H1 (cell line): ENCODE measurements at regions not wholly inside any gene's neighbourhood (a gene's known extent, or its start where the extent isn't known, plus 50 kb on each side); places are given as distances from the start of the nearest gene placed in this dataset.

ENCODE experiments used
- CTCF ChIA-PET: fragments of 300-600 bp; sonication (Branson Sonifier 250); formaldehyde crosslinking; loops from one replicate; lab custom pipeline; 2021; ENCODE audit not compliant: partially characterized antibody; lab: Charles Lee
- POLR2A ChIA-PET: fragments of 300-600 bp; sonication (Branson Sonifier 250); formaldehyde crosslinking; loops from one replicate; lab custom pipeline; 2021; ENCODE audit warnings: inconsistent platforms; ENCODE audit not compliant: partially characterized antibody; lab: Charles Lee
- DNase-seq, 2 experiments: peaks; one replicate each; pipeline versions ENCODE4 v3.0.0 to v3.0.0-alpha.2; 2010 to 2022; ENCODE audit warnings: low spot score in 2 of 2, low read depth in 1 of 2, mixed read lengths in 1 of 2
- FAIRE-seq: peaks from 2 replicates; lab custom pipeline; 2011; peaks lifted over from hg19 to GRCh38; lab: Jason Lieb, UNC
- H2AFZ ChIP-seq: 2 replicates; pipeline ENCODE4 v1.8.1; 2012; ENCODE audit warnings: low read length, inconsistent platforms
- H2AK5ac ChIP-seq: 2 replicates; pipeline ENCODE4 v1.6.1; 2013; ENCODE audit warnings: low read depth, low read length
- H2BK120ac ChIP-seq: replicated peaks from 2 replicates; pipeline ENCODE3; 2013; ENCODE audit warnings: low read depth, low read length, inconsistent platforms
- H2BK12ac ChIP-seq: 2 replicates; pipeline ENCODE4 v1.6.1; 2013; ENCODE audit warnings: low read depth, low read length
- H2BK15ac ChIP-seq: 2 replicates; pipeline ENCODE4 v1.6.1; 2013; ENCODE audit warnings: low read length
- H2BK20ac ChIP-seq: 2 replicates; pipeline ENCODE4 v1.6.1; 2013; ENCODE audit warnings: low read length
- H2BK5ac ChIP-seq: 2 replicates; pipeline ENCODE4 v1.6.1; 2013; ENCODE audit warnings: low read depth, low read length
- H3K14ac ChIP-seq: 2 replicates; pipeline ENCODE4 v1.6.1; 2013; ENCODE audit warnings: inconsistent platforms; ENCODE audit not compliant: insufficient read length
- H3K18ac ChIP-seq: 2 replicates; pipeline ENCODE4 v1.6.1; 2013; ENCODE audit warnings: low read length; ENCODE audit errors: extremely low read depth
- H3K23ac ChIP-seq: 2 replicates; pipeline ENCODE4 v1.6.1; 2013; ENCODE audit warnings: inconsistent platforms; ENCODE audit not compliant: insufficient read length
- H3K23me2 ChIP-seq: 2 replicates; pipeline ENCODE4 v1.6.1; 2013; ENCODE audit warnings: low read depth, low read length
- H3K27ac ChIP-seq: 2 replicates; pipeline ENCODE4 v1.6.1; 2011; ENCODE audit warnings: low read depth, low read length, inconsistent platforms
- H3K27me3 ChIP-seq, 4 experiments: replicated peaks in 1 of 4; 1 replicate in 1 of 4; 2 replicates in 3 of 4; pipeline versions ENCODE4 v1.6.1 to v1.8.1; 2011 to 2013; ENCODE audit warnings: low read length in 3 of 4, mild to moderate bottlenecking in 3 of 4, inconsistent platforms in 2 of 4, mixed read lengths in 2 of 4, moderate library complexity in 1 of 4; ENCODE audit not compliant: control insufficient read depth in 3 of 4, insufficient read depth in 3 of 4; ENCODE audit errors: extremely low read depth in 1 of 4
- H3K36me3 ChIP-seq, 4 experiments: 2 replicates each; pipeline versions ENCODE4 v1.6.1 to v1.8.1; 2011 to 2013; ENCODE audit warnings: mild to moderate bottlenecking in 4 of 4, low read length in 3 of 4, moderate library complexity in 2 of 4, control low read depth in 1 of 4, inconsistent platforms in 1 of 4; ENCODE audit not compliant: insufficient read depth in 4 of 4, control insufficient read depth in 2 of 4
- H3K4ac ChIP-seq: replicated peaks from 2 replicates; pipeline ENCODE3; 2013; ENCODE audit warnings: low read length, low read depth, mixed read lengths, inconsistent platforms; ENCODE audit not compliant: insufficient read length
- H3K4me1 ChIP-seq, 4 experiments: replicated peaks in 1 of 4; 1 replicate in 1 of 4; 2 replicates in 3 of 4; pipeline versions ENCODE4 v1.6.1 to v1.8.1; 2011 to 2013; ENCODE audit warnings: low read length in 3 of 4, inconsistent platforms in 2 of 4, mixed read lengths in 1 of 4; ENCODE audit not compliant: insufficient read depth in 4 of 4, control insufficient read depth in 3 of 4
- H3K4me2 ChIP-seq, 2 experiments: 2 replicates each; pipeline versions ENCODE4 v1.6.1 to v1.8.1; 2011 to 2013; ENCODE audit warnings: low read depth in 2 of 2, low read length in 2 of 2, control low read depth in 1 of 2, inconsistent platforms in 1 of 2, mild to moderate bottlenecking in 1 of 2; ENCODE audit not compliant: insufficient read depth in 1 of 2
- H3K4me3 ChIP-seq, 4 experiments: fragments of 200-600, 300-600 bp in 1 of 4; sonication (generic), shearing (Covaris generic), sonication (Bioruptor Twin) in 1 of 4; 2 replicates each; pipeline versions ENCODE4 v1.5.1 to v1.8.1; 2011 to 2016; ENCODE audit warnings: low read length in 4 of 4, low read depth in 3 of 4, control low read depth in 2 of 4, inconsistent platforms in 2 of 4, mild to moderate bottlenecking in 2 of 4, mixed read lengths in 1 of 4, moderate library complexity in 1 of 4; ENCODE audit not compliant: insufficient read depth in 2 of 4; ENCODE audit errors: extremely low read depth in 1 of 4
- H3K56ac ChIP-seq: replicated peaks from 2 replicates; pipeline ENCODE3; 2013; ENCODE audit warnings: low read depth, mild to moderate bottlenecking, mixed read lengths, low read length, inconsistent platforms; ENCODE audit not compliant: insufficient read length
- H3K79me1 ChIP-seq: 2 replicates; pipeline ENCODE4 v1.6.1; 2013; ENCODE audit warnings: low read depth, low read length, control low read depth
- H3K79me2 ChIP-seq, 2 experiments: 2 replicates each; pipeline versions ENCODE4 v1.6.1 to v1.8.1; 2012 to 2013; ENCODE audit warnings: low read length in 2 of 2, mild to moderate bottlenecking in 2 of 2, inconsistent platforms in 1 of 2; ENCODE audit not compliant: insufficient read depth in 2 of 2, control insufficient read depth in 1 of 2
- H3K9ac ChIP-seq, 4 experiments: replicated peaks in 1 of 4; 1 replicate in 1 of 4; 2 replicates in 3 of 4; pipeline versions ENCODE4 v1.6.1 to v1.8.1; 2011 to 2013; ENCODE audit warnings: low read depth in 3 of 4, low read length in 3 of 4, control low read depth in 2 of 4, mild to moderate bottlenecking in 2 of 4, moderate library complexity in 2 of 4, inconsistent platforms in 1 of 4; ENCODE audit errors: extremely low read depth in 1 of 4
- H3K9me3 ChIP-seq, 2 experiments: 2 replicates each; pipeline versions ENCODE4 v1.6.1 to v1.8.1; 2012 to 2013; ENCODE audit warnings: mild to moderate bottlenecking in 2 of 2, moderate library complexity in 2 of 2, control low read depth in 1 of 2, inconsistent platforms in 1 of 2, low read depth in 1 of 2, low read length in 1 of 2, mixed read lengths in 1 of 2; ENCODE audit not compliant: insufficient read depth in 2 of 2
- H4K20me1 ChIP-seq, 2 experiments: replicated peaks in 1 of 2; 2 replicates each; pipeline versions ENCODE3 to v1.8.1; 2011 to 2013; ENCODE audit warnings: inconsistent platforms in 2 of 2, low read length in 2 of 2, mild to moderate bottlenecking in 1 of 2; ENCODE audit not compliant: insufficient read depth in 2 of 2, control insufficient read depth in 1 of 2
- H4K5ac ChIP-seq: 2 replicates; pipeline ENCODE4 v1.6.1; 2013; ENCODE audit warnings: low read length, low read depth, mixed read lengths, inconsistent platforms; ENCODE audit not compliant: insufficient read length
- H4K8ac ChIP-seq: 2 replicates; pipeline ENCODE4 v1.8.0; 2013; ENCODE audit warnings: mild to moderate bottlenecking, moderate library complexity, low read length, inconsistent platforms; ENCODE audit not compliant: insufficient read depth; ENCODE audit errors: extremely low read depth
- H4K91ac ChIP-seq: replicated peaks from 2 replicates; pipeline ENCODE3; 2013; ENCODE audit warnings: low read length, mixed read lengths, inconsistent platforms; ENCODE audit not compliant: insufficient read length
- GTF2F1 ChIP-seq: IDR thresholded peaks from 2 replicates; pipeline ENCODE4 v1.6.1; 2012; ENCODE audit warnings: low read depth, low read length, improper control_type of control experiment, borderline replicate concordance
- NANOG ChIP-seq: IDR thresholded peaks from 2 replicates; pipeline ENCODE4 v1.6.1; 2011; ENCODE audit warnings: low read length, low read depth, mild to moderate bottlenecking, inconsistent platforms; ENCODE audit not compliant: insufficient read depth, poor library complexity, severe bottlenecking
- WGBS, 2 experiments: shearing (Covaris generic) in 1 of 2; methylation state at CpG; one replicate each; pipeline versions ENCODE4 v1.1.6 to v1.1.7; 2013 to 2015; ENCODE audit warnings: low lambda C conversion rate in 2 of 2, mixed read lengths in 2 of 2, inconsistent platforms in 1 of 2, low coverage in 1 of 2, missing lambda C conversion rate in 1 of 2; ENCODE audit not compliant: insufficient replicate concordance in 2 of 2, insufficient coverage in 1 of 2, insufficient read length in 1 of 2; ENCODE audit errors: extremely low coverage in 1 of 2, missing lambda C conversion rate in 1 of 2; 5-methylcytosine and 5-hydroxymethylcytosine counted together

GRCh38 chr16:61277849-61278248 lies 758.4 kb downstream of the CDH8 start:
- H3K9me3 ChIP-seq = no peaks in the 10 kb centered on the region
- no peak overlapping the region for H2BK15ac ChIP-seq
- H3K18ac ChIP-seq = no peak overlapping the region
- TF ChIP-seq NANOG = no peak
- TF ChIP-seq GTF2F1 = no peak

More at GRCh38 chr16:61277849-61278248, 758.4 kb downstream of the CDH8 start:
- Histone ChIP-seq H3K27ac (no peak overlapping the region), H3K79me2 (no peaks in the 10 kb centered on the region), H3K36me3 (no peaks in the 10 kb centered on the region), H2BK12ac (no peak overlapping the region), H4K91ac (no peak overlapping the region), H3K23me2 (no peaks in the 10 kb centered on the region), H2BK120ac (no peak overlapping the region), H4K8ac (no peak overlapping the region), H4K20me1 (no peaks in the 10 kb centered on the region), H3K9ac (no peak overlapping the region), H2BK20ac (no peak overlapping the region), H3K4me3 (no peak overlapping the region), H3K27me3 (no peaks in the 10 kb centered on the region), H3K23ac (no peak overlapping the region), H2AK5ac (no peak overlapping the region), H3K4me2 (no peak overlapping the region), H3K56ac (no peak overlapping the region), H3K4me1 (no peaks in the 10 kb centered on the region), H2BK5ac (no peak overlapping the region), H4K5ac (no peak overlapping the region), H3K79me1 (no peaks in the 10 kb centered on the region), H2AFZ (no peak overlapping the region), H3K14ac (no peak overlapping the region), H3K4ac (no peak overlapping the region)
- ChIA-PET CTCF (interaction anchor here (0.7 kb wide), 2 partner anchors 11 kb away, joined by 3 read pairs; no protein-coding TSS in a partner anchor), POLR2A (no interaction called here)
- FAIRE-seq (no peak), DNase-seq (no peak)
- WGBS, 2 experiments = 95% methylated on average over 2 of the region's 2 CpGs; no CpG with 5 or more reads in 1 of the 2 experiments
